Neural progenitor cell (in vitro differentiated cells): ENCODE measurements at regions not wholly inside any gene's neighbourhood (a gene's known extent, or its start where the extent isn't known, plus 50 kb on each side); places are given as distances from the start of the nearest gene placed in this dataset.

Experiments
- DNase-seq: peaks from one replicate; pipeline ENCODE4 v3.0.0-alpha.2; 2016; ENCODE audit warnings: low spot score
- H2AFZ ChIP-seq: fragments of 200-600 bp; sonication (generic); replicated peaks from 2 replicates; pipeline ENCODE4 v1.6.1; 2016; ENCODE audit warnings: antibody characterized with exemption
- H3F3A ChIP-seq: fragments of 200-600 bp; sonication (generic); 2 replicates; pipeline ENCODE4 v1.6.1; 2016; ENCODE audit warnings: antibody characterized with exemption, low read depth
- H3K27ac ChIP-seq: fragments of 200-600 bp; sonication (generic); 2 replicates; pipeline ENCODE4 v1.5.1; 2016; ENCODE audit warnings: mild to moderate bottlenecking
- H3K27me3 ChIP-seq: fragments of 200-600 bp; sonication (generic); 2 replicates; pipeline ENCODE4 v1.6.1; 2016; ENCODE audit warnings: mild to moderate bottlenecking, moderate library complexity
- H3K36me3 ChIP-seq: fragments of 200-600 bp; sonication (generic); 2 replicates; pipeline ENCODE4 v1.5.1; 2016
- H3K4me1 ChIP-seq: fragments of 200-600 bp; sonication (generic); 2 replicates; pipeline ENCODE4 v1.6.1; 2016; ENCODE audit warnings: mixed run types
- H3K4me2 ChIP-seq: fragments of 200-600 bp; sonication (generic); 2 replicates; pipeline ENCODE4 v1.6.1; 2016
- H3K4me3 ChIP-seq: fragments of 200-600 bp; sonication (generic); 2 replicates; pipeline ENCODE4 v1.5.1; 2016
- H3K79me2 ChIP-seq: fragments of 200-600 bp; sonication (generic); 2 replicates; pipeline ENCODE4 v1.6.1; 2016; ENCODE audit warnings: low read depth
- H3K9ac ChIP-seq: fragments of 200-600 bp; sonication (generic); 2 replicates; pipeline ENCODE4 v1.6.1; 2016
- H3K9me3 ChIP-seq: fragments of 200-600 bp; sonication (generic); 2 replicates; pipeline ENCODE4 v1.5.1; 2016; ENCODE audit warnings: low read depth
- H4K20me1 ChIP-seq: fragments of 200-600 bp; sonication (generic); 2 replicates; pipeline ENCODE4 v1.6.1; 2016; ENCODE audit warnings: low read depth
- H3K27ac Mint-ChIP-seq: 3 replicates; pipeline ENCODE4 v1.8.0; 2021; ENCODE audit warnings: mixed read lengths
- H3K27me3 Mint-ChIP-seq: 2 replicates; pipeline ENCODE4 v1.8.0; 2022; ENCODE audit warnings: low read depth, mild to moderate bottlenecking, inconsistent platforms, moderate library complexity, mixed read lengths; ENCODE audit not compliant: insufficient read depth
- H3K36me3 Mint-ChIP-seq: 3 replicates; pipeline ENCODE4 v1.8.0; 2021; ENCODE audit warnings: mixed read lengths
- H3K4me1 Mint-ChIP-seq: 3 replicates; pipeline ENCODE4 v1.8.0; 2021; ENCODE audit warnings: mixed read lengths
- H3K4me3 Mint-ChIP-seq: 3 replicates; pipeline ENCODE4 v1.8.0; 2021; ENCODE audit warnings: mild to moderate bottlenecking, moderate library complexity, mixed read lengths
- H3K9me3 Mint-ChIP-seq: 3 replicates; pipeline ENCODE4 v1.8.0; 2020; ENCODE audit warnings: mixed read lengths
- EZH2 ChIP-seq: fragments of 200-600 bp; sonication (generic); IDR thresholded peaks from 2 replicates; pipeline ENCODE4 v1.6.1; 2017; ENCODE audit warnings: antibody characterized with exemption, mild to moderate bottlenecking, moderate library complexity
- EZH2phosphoT487 ChIP-seq: fragments of 200-600 bp; sonication (generic); IDR thresholded peaks from 2 replicates; pipeline ENCODE4 v1.6.1; 2017; ENCODE audit warnings: antibody characterized with exemption
- TF ChIP-seq, protein P1 (sequence below): fragments of 200-600 bp; sonication (generic); IDR thresholded peaks from 2 replicates; pipeline ENCODE4 v1.5.1; 2017; ENCODE audit warnings: antibody characterized with exemption, mild to moderate bottlenecking

DNA sequence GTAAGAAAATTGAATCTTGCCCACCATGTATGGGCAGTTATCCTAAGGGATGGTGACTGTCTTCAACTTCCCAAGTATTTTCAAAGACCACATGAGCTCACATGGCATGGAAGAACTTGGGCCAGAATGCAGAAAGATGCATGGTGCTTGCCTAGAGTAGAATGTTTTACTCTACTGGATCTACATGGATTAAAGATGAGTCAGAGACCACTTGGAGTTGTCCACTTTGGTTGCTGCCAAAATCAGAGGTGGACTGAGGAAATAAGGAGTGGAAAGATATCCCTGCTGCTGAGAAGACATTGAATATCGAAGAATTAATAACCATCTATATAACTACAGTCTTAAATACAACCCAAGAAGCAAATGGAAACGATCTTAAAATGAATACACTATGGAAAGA is 498.1 kb downstream of the NLGN4X start:
- Mint-ChIP-seq H3K4me3 (no peak overlapping the region), H3K27me3 (peaks cover 2% of the 10 kb centered on the region)
- no peaks in the 10 kb centered on the region for H3F3A ChIP-seq

DNA sequence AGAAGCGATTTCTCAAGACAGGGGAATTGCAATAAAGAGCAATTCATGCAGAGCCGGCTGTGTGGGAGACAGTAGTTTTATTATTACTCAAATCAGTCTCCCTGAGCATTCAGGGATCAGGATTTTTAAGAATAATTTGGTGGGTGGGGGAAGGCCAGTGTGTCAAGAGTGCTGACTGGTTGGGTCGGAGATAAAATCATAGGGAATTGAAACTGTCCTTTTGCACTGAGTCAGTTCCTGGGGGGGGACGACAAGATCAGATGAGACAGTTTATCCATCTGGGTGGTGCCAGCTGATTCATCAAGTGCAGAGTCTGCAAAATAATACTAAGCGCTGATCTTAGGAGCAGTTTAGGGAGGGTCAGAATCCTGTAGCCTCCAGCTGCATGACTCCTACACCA is 502.4 kb downstream of the NLGN4X start:
- Histone ChIP-seq H3K27ac (no peak overlapping the region), H3K36me3 (no peaks in the 10 kb centered on the region), H4K20me1 (no peaks in the 10 kb centered on the region), H3K4me1 (no peaks in the 10 kb centered on the region), H2AFZ (no peak overlapping the region), H3K9me3 (no peaks in the 10 kb centered on the region), H3F3A (no peaks in the 10 kb centered on the region), H3K4me3 (no peak overlapping the region), H3K9ac (no peak overlapping the region), H3K79me2 (no peaks in the 10 kb centered on the region), H3K4me2 (no peak overlapping the region), H3K27me3 (no peaks in the 10 kb centered on the region)
- DNase-seq, result no peak
- Mint-ChIP-seq H3K4me3 (no peak overlapping the region), H3K27me3 (no peaks in the 10 kb centered on the region), H3K4me1 (peaks cover 9% of the 10 kb centered on the region), H3K27ac (no peak overlapping the region), H3K36me3 (no peaks in the 10 kb centered on the region), H3K9me3 (no peaks in the 10 kb centered on the region)
- no peak for TF ChIP-seq EZH2
- TF ChIP-seq EZH2phosphoT487, result no peak
- TF ChIP-seq, protein P1, sequence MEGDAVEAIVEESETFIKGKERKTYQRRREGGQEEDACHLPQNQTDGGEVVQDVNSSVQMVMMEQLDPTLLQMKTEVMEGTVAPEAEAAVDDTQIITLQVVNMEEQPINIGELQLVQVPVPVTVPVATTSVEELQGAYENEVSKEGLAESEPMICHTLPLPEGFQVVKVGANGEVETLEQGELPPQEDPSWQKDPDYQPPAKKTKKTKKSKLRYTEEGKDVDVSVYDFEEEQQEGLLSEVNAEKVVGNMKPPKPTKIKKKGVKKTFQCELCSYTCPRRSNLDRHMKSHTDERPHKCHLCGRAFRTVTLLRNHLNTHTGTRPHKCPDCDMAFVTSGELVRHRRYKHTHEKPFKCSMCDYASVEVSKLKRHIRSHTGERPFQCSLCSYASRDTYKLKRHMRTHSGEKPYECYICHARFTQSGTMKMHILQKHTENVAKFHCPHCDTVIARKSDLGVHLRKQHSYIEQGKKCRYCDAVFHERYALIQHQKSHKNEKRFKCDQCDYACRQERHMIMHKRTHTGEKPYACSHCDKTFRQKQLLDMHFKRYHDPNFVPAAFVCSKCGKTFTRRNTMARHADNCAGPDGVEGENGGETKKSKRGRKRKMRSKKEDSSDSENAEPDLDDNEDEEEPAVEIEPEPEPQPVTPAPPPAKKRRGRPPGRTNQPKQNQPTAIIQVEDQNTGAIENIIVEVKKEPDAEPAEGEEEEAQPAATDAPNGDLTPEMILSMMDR, result no peak

More for the DNA sequence above, 498.1 kb downstream of the NLGN4X start:
- Histone ChIP-seq H3K9ac (no peak overlapping the region), H3K27ac (no peak overlapping the region), H3K4me3 (no peak overlapping the region), H3K36me3 (no peaks in the 10 kb centered on the region), H3K9me3 (no peaks in the 10 kb centered on the region), H3K4me2 (no peak overlapping the region), H4K20me1 (no peaks in the 10 kb centered on the region), H3K4me1 (no peaks in the 10 kb centered on the region), H3K79me2 (no peaks in the 10 kb centered on the region), H2AFZ (no peak overlapping the region), H3K27me3 (no peaks in the 10 kb centered on the region)
- TF ChIP-seq, protein P1, result no peak
- TF ChIP-seq EZH2, result no peak
- no peak for TF ChIP-seq EZH2phosphoT487
- no peak for DNase-seq
- Mint-ChIP-seq H3K27ac (no peak overlapping the region), H3K36me3 (no peaks in the 10 kb centered on the region), H3K9me3 (peaks cover 5% of the 10 kb centered on the region), H3K4me1 (peaks cover 9% of the 10 kb centered on the region)

DNA sequence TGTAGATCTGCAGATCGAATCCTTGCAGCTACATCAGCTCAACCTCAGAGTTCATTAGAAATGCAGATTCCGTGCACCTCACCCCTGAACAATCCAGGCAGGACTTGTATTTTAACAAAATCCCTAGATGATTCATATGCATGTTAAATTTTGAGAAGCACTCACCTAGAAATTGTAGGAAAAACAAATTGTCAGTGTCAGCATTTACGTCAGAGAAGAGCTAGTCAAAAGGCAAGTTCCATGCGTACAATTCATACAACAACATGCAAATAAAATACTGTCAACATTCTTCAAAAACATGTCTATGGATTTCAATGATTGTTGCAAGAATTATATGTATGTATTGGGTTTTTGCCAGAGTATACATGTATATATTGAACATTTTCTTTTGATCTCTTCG is 504.5 kb downstream of the NLGN4X start:
- Mint-ChIP-seq H3K27ac (no peak overlapping the region), H3K27me3 (no peaks in the 10 kb centered on the region), H3K36me3 (no peaks in the 10 kb centered on the region), H3K9me3 (no peaks in the 10 kb centered on the region), H3K4me1 (peaks cover 9% of the 10 kb centered on the region), H3K4me3 (no peak overlapping the region)
- no peak for DNase-seq
- no peak overlapping the region for H3K9ac ChIP-seq
- H3K4me2 ChIP-seq, result no peak overlapping the region
- H3K27ac ChIP-seq, result no peak overlapping the region
- no peaks in the 10 kb centered on the region for H3K4me1 ChIP-seq
- no peaks in the 10 kb centered on the region for H3K9me3 ChIP-seq
- H4K20me1 ChIP-seq, result no peaks in the 10 kb centered on the region
- no peaks in the 10 kb centered on the region for H3F3A ChIP-seq
- H3K36me3 ChIP-seq, result no peaks in the 10 kb centered on the region
- TF ChIP-seq EZH2phosphoT487 (no peak), EZH2 (no peak)
- TF ChIP-seq, protein P1, result no peak
- no peak overlapping the region for H2AFZ ChIP-seq
- no peaks in the 10 kb centered on the region for H3K27me3 ChIP-seq
- H3K4me3 ChIP-seq, result no peak overlapping the region
- H3K79me2 ChIP-seq, result no peaks in the 10 kb centered on the region

DNA sequence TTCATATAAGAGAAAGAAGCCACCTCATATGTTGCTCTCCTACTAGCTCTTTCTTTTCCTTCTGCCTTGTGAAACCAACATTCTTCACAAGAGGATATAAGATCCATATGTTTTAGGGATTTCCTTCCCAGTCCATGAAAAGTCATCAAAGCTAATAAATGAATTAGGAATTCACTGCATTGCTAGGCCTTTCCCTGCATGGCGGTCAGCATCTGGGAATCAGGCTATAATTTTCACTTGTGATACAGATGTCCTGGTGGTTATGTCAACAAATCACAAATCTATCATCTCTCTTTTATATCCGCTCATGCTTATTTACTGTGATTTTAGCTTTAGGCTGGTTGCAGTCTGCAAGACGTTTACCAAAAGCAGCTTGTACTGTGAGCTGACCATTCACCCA is 510.0 kb downstream of the NLGN4X start:
- Histone ChIP-seq H3K36me3 (no peaks in the 10 kb centered on the region), H3F3A (no peaks in the 10 kb centered on the region), H2AFZ (no peak overlapping the region), H3K4me3 (no peak overlapping the region), H3K27ac (no peak overlapping the region), H4K20me1 (no peaks in the 10 kb centered on the region), H3K9me3 (no peaks in the 10 kb centered on the region), H3K9ac (no peak overlapping the region), H3K79me2 (no peaks in the 10 kb centered on the region), H3K4me2 (no peak overlapping the region), H3K27me3 (no peaks in the 10 kb centered on the region), H3K4me1 (no peaks in the 10 kb centered on the region)
- H3K27me3 Mint-ChIP-seq, result peaks cover 2% of the 10 kb centered on the region
- H3K4me3 Mint-ChIP-seq, result no peak overlapping the region
- H3K4me1 Mint-ChIP-seq, result no peaks in the 10 kb centered on the region
- TF ChIP-seq, protein P1, result no peak
- TF ChIP-seq EZH2phosphoT487 (no peak), EZH2 (no peak)
- H3K9me3 Mint-ChIP-seq, result no peaks in the 10 kb centered on the region
- no peaks in the 10 kb centered on the region for H3K36me3 Mint-ChIP-seq
- H3K27ac Mint-ChIP-seq, result no peak overlapping the region
- DNase-seq, result no peak
